ENCODE measurements at regions not wholly inside any gene's neighbourhood (a gene's known extent, or its start where the extent isn't known, plus 50 kb on each side); places are given as distances from the start of the nearest gene placed in this dataset.

- peak; percentile 20 for DNase-seq (ENCODE audit: low read depth)
Observed at GRCh38 chr14:100955201-100955600, 51.7 kb upstream of the RTL1 start.

- DNase-seq (ENCODE audit: low read depth) = no peak
Observed at GRCh38 chr14:100962494-100962893, 59.0 kb upstream of the RTL1 start.

GRCh38 chr14:100965296-100965695 is 61.8 kb upstream of the RTL1 start:
- DNase-seq (ENCODE audit: low read depth) = peak; percentile 5

GRCh38 chr14:100967178-100967577 is 63.7 kb upstream of the RTL1 start:
- no peak for DNase-seq (ENCODE audit: low read depth)

GRCh38 chr14:100967930-100968329 is 64.4 kb upstream of the RTL1 start:
- peak; percentile 19 for DNase-seq (ENCODE audit: low read depth)

GRCh38 chr14:100972118-100972897 is 68.8 kb upstream of the RTL1 start:
- no peak for DNase-seq (ENCODE audit: low read depth)

- DNase-seq (ENCODE audit: low read depth) = no peak
Observed at GRCh38 chr14:100975671-100976070, 72.1 kb upstream of the RTL1 start.

GRCh38 chr14:100979079-100979478 is 75.6 kb upstream of the RTL1 start:
- DNase-seq (ENCODE audit: low read depth) = no peak

- DNase-seq (ENCODE audit: low read depth) = no peak
Observed at GRCh38 chr14:100979780-100980179, 76.3 kb upstream of the RTL1 start.

GRCh38 chr14:100980823-100981222 is 77.3 kb upstream of the RTL1 start:
- no peak for DNase-seq (ENCODE audit: low read depth)

- no peak for DNase-seq (ENCODE audit: low read depth)
Observed at GRCh38 chr14:100981809-100982208, 78.3 kb upstream of the RTL1 start.

- no peak for DNase-seq (ENCODE audit: low read depth)
Observed at GRCh38 chr14:100982353-100982752, 78.8 kb upstream of the RTL1 start.

GRCh38 chr14:100982762-100983161 is 79.2 kb upstream of the RTL1 start:
- no peak for DNase-seq (ENCODE audit: low read depth)

GRCh38 chr14:100983710-100984109 is 80.2 kb upstream of the RTL1 start:
- DNase-seq (ENCODE audit: low read depth) = no peak

GRCh38 chr14:100988011-100988410 is 84.5 kb upstream of the RTL1 start:
- no peak for DNase-seq (ENCODE audit: low read depth)

GRCh38 chr14:100988411-100988900 is 84.9 kb upstream of the RTL1 start:
- DNase-seq (ENCODE audit: low read depth) = no peak

GRCh38 chr14:100988956-100989355 is 85.4 kb upstream of the RTL1 start:
- DNase-seq (ENCODE audit: low read depth) = no peak

GRCh38 chr14:100989924-100990323 is 86.4 kb upstream of the RTL1 start:
- DNase-seq (ENCODE audit: low read depth) = no peak

GRCh38 chr14:100994082-100994481 is 90.6 kb upstream of the RTL1 start:
- peak; percentile 14 for DNase-seq (ENCODE audit: low read depth)

- DNase-seq (ENCODE audit: low read depth) = no peak
Observed at GRCh38 chr14:100994756-100995330, 91.3 kb upstream of the RTL1 start.

GRCh38 chr14:101000711-101001250 is 97.3 kb upstream of the RTL1 start:
- DNase-seq (ENCODE audit: low read depth) = no peak

- DNase-seq (ENCODE audit: low read depth) = no peak
Observed at GRCh38 chr14:101001311-101002069, 98.0 kb upstream of the RTL1 start.
